Neural progenitor cell (in vitro differentiated cells): ENCODE measurements at regions not wholly inside any gene's neighbourhood (a gene's known extent, or its start where the extent isn't known, plus 50 kb on each side); places are given as distances from the start of the nearest gene placed in this dataset.

Experiments used
- CTCF ChIP-seq: fragments of 200-600 bp; sonication (generic); IDR thresholded peaks from 2 replicates; pipeline ENCODE4 v1.5.1; 2017; ENCODE audit warnings: antibody characterized with exemption, mild to moderate bottlenecking
- EZH2 ChIP-seq: fragments of 200-600 bp; sonication (generic); IDR thresholded peaks from 2 replicates; pipeline ENCODE4 v1.6.1; 2017; ENCODE audit warnings: antibody characterized with exemption, mild to moderate bottlenecking, moderate library complexity
- EZH2phosphoT487 ChIP-seq: fragments of 200-600 bp; sonication (generic); IDR thresholded peaks from 2 replicates; pipeline ENCODE4 v1.6.1; 2017; ENCODE audit warnings: antibody characterized with exemption

- TF ChIP-seq CTCF: no peak
- TF ChIP-seq EZH2: no peak
- TF ChIP-seq EZH2phosphoT487: no peak
Observed at GRCh38 chr19:28829762-28830161, 383.2 kb downstream of the UQCRFS1 start.
